ENCODE measurements at regions not wholly inside any gene's neighbourhood (a gene's known extent, or its start where the extent isn't known, plus 50 kb on each side); places are given as distances from the start of the nearest gene placed in this dataset.

- Histone ChIP-seq H2AK5ac (ENCODE audit: insufficient read length, low read length) (no peak overlapping the region), H3K79me1 (ENCODE audit: insufficient read depth, low read depth, low read length, poor library complexity, severe bottlenecking) (no peaks in the 10 kb centered on the region), H2BK5ac (ENCODE audit: insufficient read length, low read length) (no peak overlapping the region), H3K4me2 (ENCODE audit: insufficient read depth, insufficient read length, low read length) (no peak overlapping the region), H3K56ac (ENCODE audit: insufficient read length, low read depth, low read length) (no peak overlapping the region), H2BK20ac (ENCODE audit: low read depth, low read length, poor library complexity, severe bottlenecking) (no peak overlapping the region), H3T11ph (ENCODE audit: low read length) (no peak overlapping the region), H2BK120ac (ENCODE audit: low read depth, low read length, poor library complexity, severe bottlenecking) (no peak overlapping the region), H3K79me2 (ENCODE audit: insufficient read depth, low read length) (no peaks in the 10 kb centered on the region), H4K5ac (ENCODE audit: insufficient read length, low read depth, low read length) (no peak overlapping the region), H2AFZ (ENCODE audit: low read length) (no peak overlapping the region), H4K20me1 (ENCODE audit: control insufficient read depth, insufficient read depth, insufficient read length) (no peaks in the 10 kb centered on the region), H3K14ac (ENCODE audit: insufficient read depth, low read length) (no peak overlapping the region), H3K23ac (ENCODE audit: insufficient read length, low read depth, low read length) (no peak overlapping the region), H3K18ac (ENCODE audit: insufficient read length, low read depth, low read length) (no peak overlapping the region), H3K4ac (ENCODE audit: low read depth, low read length) (no peak overlapping the region), H3K9ac (ENCODE audit: extremely low read depth, insufficient read length, low read length) (no peak overlapping the region), H3K23me2 (ENCODE audit: insufficient read length, low read depth, low read length, poor library complexity, severe bottlenecking) (no peaks in the 10 kb centered on the region), H3K27me3 (ENCODE audit: insufficient read depth, low read length) (no peaks in the 10 kb centered on the region), H2BK15ac (ENCODE audit: low read depth, low read length) (no peak overlapping the region), H4K91ac (ENCODE audit: insufficient read length, low read depth, low read length) (no peak overlapping the region), H3K9me3 (ENCODE audit: control insufficient read depth, low read depth, low read length) (no peaks in the 10 kb centered on the region), H2BK12ac (ENCODE audit: insufficient read length, low read depth, low read length) (no peak overlapping the region), H3K27ac (ENCODE audit: insufficient read length, low read depth, low read length) (no peak overlapping the region), H3K4me1 (ENCODE audit: insufficient read depth, low read length) (no peaks in the 10 kb centered on the region), H4K8ac (replicated peaks; ENCODE audit: insufficient read length, low read depth, low read length) (no peak overlapping the region)
- DNase-seq = no peak
- H3K9me3 Mint-ChIP-seq = peaks cover 0 to 3% of the 10 kb centered on the region in 2 experiments; a peak in 1 of 5 replicates
- H3K36me3 Mint-ChIP-seq (ENCODE audit: insufficient read depth in 1 of 3, low read depth in 3 of 3) = peaks cover 0 to 4% (median 0%) of the 10 kb centered on the region in 3 experiments; a peak in 1 of 7 replicates
- H3K27me3 Mint-ChIP-seq (ENCODE audit: low read depth) = peaks cover 14% of the 10 kb centered on the region
- no CpG with 5 or more reads among the region's 4 CpGs for WGBS (ENCODE audit: extremely low coverage, insufficient read length, low lambda C conversion rate)
- H3K4me1 Mint-ChIP-seq = no peaks in the 10 kb centered on the region
- H3K27ac Mint-ChIP-seq = no peak overlapping the region
- H3K4me3 Mint-ChIP-seq = no peak overlapping the region
- TF ChIP-seq CTCF (conservative IDR thresholded peaks at IDR 0.05) = no peak
Measured at GRCh38 chr20:59392736-59393135, 92.3 kb downstream of the EDN3 start.

All from H9 (cell line).